NT2/D1 (cell line): ENCODE measurements at regions not wholly inside any gene's neighbourhood (a gene's known extent, or its start where the extent isn't known, plus 50 kb on each side); places are given as distances from the start of the nearest gene placed in this dataset.

Source experiments
- DNase-seq: peaks from one replicate; pipeline ENCODE4 v3.0.0-alpha.2; 2011; ENCODE audit warnings: low read depth, low spot score
- H3K27me3 ChIP-seq: 2 replicates; pipeline ENCODE4 v1.6.0; 2011; ENCODE audit warnings: mild to moderate bottlenecking; ENCODE audit not compliant: insufficient read length, insufficient read depth
- H3K36me3 ChIP-seq: 2 replicates; pipeline ENCODE4 v1.6.1; 2011; ENCODE audit warnings: mild to moderate bottlenecking, low read length, mixed read lengths; ENCODE audit not compliant: insufficient read depth, insufficient read length
- H3K4me1 ChIP-seq: 2 replicates; pipeline ENCODE4 v1.5.1; 2011; ENCODE audit not compliant: insufficient read depth, insufficient read length
- H3K4me3 ChIP-seq: 2 replicates; pipeline ENCODE4 v1.5.1; 2011; ENCODE audit warnings: low read depth; ENCODE audit not compliant: insufficient read length
- H3K9ac ChIP-seq: 2 replicates; pipeline ENCODE4 v1.6.0; 2011; ENCODE audit warnings: low read depth; ENCODE audit not compliant: insufficient read length
- H3K9me3 ChIP-seq: 2 replicates; pipeline ENCODE4 v1.5.1; 2011; ENCODE audit warnings: mild to moderate bottlenecking, low read length; ENCODE audit not compliant: insufficient read depth
- SUZ12 ChIP-seq: IDR thresholded peaks from 2 replicates; pipeline ENCODE4 v1.6.1; 2011; ENCODE audit not compliant: insufficient read length, insufficient read depth; ENCODE audit errors: extremely low read depth
- YY1 ChIP-seq: IDR thresholded peaks from 2 replicates; pipeline ENCODE4 v1.6.1; 2011; ENCODE audit not compliant: insufficient read length, insufficient read depth
- ZNF274 ChIP-seq: IDR thresholded peaks from 2 replicates; pipeline ENCODE4 v1.6.1; 2011; ENCODE audit warnings: mild to moderate bottlenecking, low read depth, low read length

GRCh38 chr18:22687892-22688680, 245.0 kb upstream of the RBBP8 start:
- no peak overlapping the region for H3K9ac ChIP-seq
- H3K9me3 ChIP-seq, result peaks cover 14% of the 10 kb centered on the region; the same call in 1 of the 2 replicates
- no peaks in the 10 kb centered on the region for H3K27me3 ChIP-seq
- no peaks in the 10 kb centered on the region for H3K36me3 ChIP-seq
- no peak overlapping the region for H3K4me3 ChIP-seq
- no peaks in the 10 kb centered on the region for H3K4me1 ChIP-seq
- TF ChIP-seq SUZ12 (no peak), YY1 (no peak), ZNF274 (no peak)
- no peak for DNase-seq

- no peak overlapping the region for H3K9ac ChIP-seq
- H3K27me3 ChIP-seq, result no peaks in the 10 kb centered on the region
- TF ChIP-seq YY1 (no peak), SUZ12 (no peak), ZNF274 (no peak)
- peaks cover 14% of the 10 kb centered on the region; the same call in 1 of the 2 replicates for H3K9me3 ChIP-seq
- no peak overlapping the region for H3K4me3 ChIP-seq
- H3K36me3 ChIP-seq, result no peaks in the 10 kb centered on the region
- DNase-seq, result no peak
- H3K4me1 ChIP-seq, result no peaks in the 10 kb centered on the region
These were observed 244.1 kb upstream of the RBBP8 start for GRCh38 chr18:22688877-22689496.

GRCh38 chr18:22689712-22690111, 243.4 kb upstream of the RBBP8 start:
- Histone ChIP-seq H3K4me1 (no peaks in the 10 kb centered on the region), H3K9me3 (peaks cover 14% of the 10 kb centered on the region; the same call in 1 of the 2 replicates), H3K27me3 (no peaks in the 10 kb centered on the region), H3K4me3 (no peak overlapping the region), H3K36me3 (no peaks in the 10 kb centered on the region), H3K9ac (no peak overlapping the region)
- no peak for DNase-seq
- no peak for TF ChIP-seq SUZ12
- no peak for TF ChIP-seq ZNF274
- no peak for TF ChIP-seq YY1

GRCh38 chr18:22690556-22690955, 242.6 kb upstream of the RBBP8 start:
- no peak overlapping the region for H3K9ac ChIP-seq
- no peaks in the 10 kb centered on the region for H3K36me3 ChIP-seq
- no peak for DNase-seq
- H3K27me3 ChIP-seq, result no peaks in the 10 kb centered on the region
- H3K9me3 ChIP-seq, result peaks cover 14% of the 10 kb centered on the region; the same call in 1 of the 2 replicates
- no peak for TF ChIP-seq YY1
- no peak for TF ChIP-seq ZNF274
- TF ChIP-seq SUZ12, result no peak
- no peak overlapping the region for H3K4me3 ChIP-seq
- H3K4me1 ChIP-seq, result no peaks in the 10 kb centered on the region

- no peak for DNase-seq
- H3K4me3 ChIP-seq, result no peak overlapping the region
- H3K4me1 ChIP-seq, result no peaks in the 10 kb centered on the region
- TF ChIP-seq ZNF274 (no peak), YY1 (no peak), SUZ12 (no peak)
- no peaks in the 10 kb centered on the region for H3K36me3 ChIP-seq
- H3K9me3 ChIP-seq, result peaks cover 9% of the 10 kb centered on the region; the same call in 1 of the 2 replicates
- no peaks in the 10 kb centered on the region for H3K27me3 ChIP-seq
- no peak overlapping the region for H3K9ac ChIP-seq
These were observed 241.0 kb upstream of the RBBP8 start for GRCh38 chr18:22691946-22692710.

- Histone ChIP-seq H3K4me1 (no peaks in the 10 kb centered on the region), H3K36me3 (no peaks in the 10 kb centered on the region), H3K9ac (no peak overlapping the region), H3K27me3 (no peaks in the 10 kb centered on the region), H3K9me3 (no peaks in the 10 kb centered on the region), H3K4me3 (no peak overlapping the region)
- no peak for DNase-seq
- TF ChIP-seq ZNF274 (no peak), SUZ12 (no peak), YY1 (no peak)
These were observed 238.2 kb upstream of the RBBP8 start for GRCh38 chr18:22694954-22695353.
